GM18517 (cell line): ENCODE measurements at regions not wholly inside any gene's neighbourhood (a gene's known extent, or its start where the extent isn't known, plus 50 kb on each side); places are given as distances from the start of the nearest gene placed in this dataset.

ENCODE experiments used
- ATAC-seq: cut with Tn5 transposase; IDR thresholded peaks from one replicate; pipeline ENCODE4 v1.9.1; 2021; ENCODE audit warnings: mild to moderate bottlenecking, moderate library complexity; ENCODE audit not compliant: unreplicated experiment

DNA sequence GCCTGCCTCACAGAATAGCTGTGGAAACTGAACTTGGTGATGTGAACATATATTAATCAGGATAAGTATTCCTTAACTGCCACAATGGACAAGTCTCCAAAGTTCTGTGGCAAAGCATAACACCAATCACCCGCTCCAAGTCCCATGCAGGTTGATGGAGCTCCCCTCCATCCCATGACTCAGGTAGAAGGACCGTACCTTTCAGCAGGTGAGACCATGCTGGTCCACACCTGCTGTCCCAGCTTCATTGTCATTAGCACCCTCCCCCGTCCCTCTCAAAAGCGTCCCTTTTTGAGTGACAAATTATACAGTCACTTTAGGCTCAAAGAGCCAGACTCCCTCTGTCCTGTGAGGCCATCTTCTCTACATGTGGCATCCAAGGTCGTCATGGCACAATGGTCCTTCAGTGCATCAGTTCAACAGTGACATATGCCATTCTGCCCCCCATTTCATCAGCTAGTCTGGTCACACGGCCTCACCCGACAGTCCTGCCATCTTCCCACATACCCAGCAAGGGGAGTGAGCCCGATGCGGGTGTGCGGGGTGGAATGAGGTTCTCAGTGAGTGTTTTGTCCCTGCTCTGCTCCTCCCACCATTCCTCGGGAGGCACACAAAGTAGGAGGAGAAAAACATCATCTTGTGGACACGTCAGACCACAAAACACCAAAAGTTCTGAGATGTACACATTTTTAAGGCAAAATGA lies 136.7 kb upstream of the MYCN start:
- no peak for ATAC-seq

DNA sequence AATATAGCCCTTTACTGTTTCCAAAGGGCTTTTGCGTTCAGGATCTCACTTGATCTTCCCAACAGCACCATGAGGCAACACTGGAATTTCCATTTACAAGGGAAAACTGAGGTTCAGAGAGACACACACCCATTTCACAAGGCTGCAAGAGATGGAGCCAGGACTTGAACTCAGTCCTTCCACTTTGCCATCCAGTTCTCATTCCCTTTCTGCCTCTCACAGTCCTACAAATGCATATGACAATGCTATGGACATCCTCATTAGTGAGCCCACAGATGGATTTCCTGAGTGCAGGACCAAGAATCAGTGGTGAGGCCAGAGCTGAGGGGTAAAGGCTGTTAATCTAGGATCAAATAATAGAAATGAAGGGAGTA lies 136.1 kb upstream of the MYCN start:
- no peak for ATAC-seq

DNA sequence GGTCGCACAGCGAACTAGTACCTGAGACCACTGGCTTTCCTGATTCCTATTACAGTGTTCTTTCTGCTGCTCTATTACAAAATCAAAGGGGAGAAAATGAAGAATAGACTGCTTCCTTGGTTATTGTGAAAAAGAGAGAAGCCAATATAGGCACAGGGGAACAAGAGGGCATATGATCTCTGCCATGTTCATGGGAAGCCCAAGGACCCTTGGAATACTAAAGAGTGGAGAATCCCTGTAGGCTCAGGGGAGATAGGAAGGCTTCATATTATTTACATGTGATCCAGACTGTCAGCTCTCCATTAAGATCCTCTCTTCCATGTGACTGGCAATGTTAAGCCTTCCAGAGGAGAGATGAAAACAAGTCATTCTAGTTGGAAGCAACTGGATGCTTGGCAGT lies 135.7 kb upstream of the MYCN start:
- ATAC-seq, result no peak

- no peak for ATAC-seq
These were observed 135.1 kb upstream of the MYCN start for GRCh38 chr2:15805206-15805605.

- no peak for ATAC-seq
These were observed 134.6 kb upstream of the MYCN start for GRCh38 chr2:15805772-15806171.

DNA sequence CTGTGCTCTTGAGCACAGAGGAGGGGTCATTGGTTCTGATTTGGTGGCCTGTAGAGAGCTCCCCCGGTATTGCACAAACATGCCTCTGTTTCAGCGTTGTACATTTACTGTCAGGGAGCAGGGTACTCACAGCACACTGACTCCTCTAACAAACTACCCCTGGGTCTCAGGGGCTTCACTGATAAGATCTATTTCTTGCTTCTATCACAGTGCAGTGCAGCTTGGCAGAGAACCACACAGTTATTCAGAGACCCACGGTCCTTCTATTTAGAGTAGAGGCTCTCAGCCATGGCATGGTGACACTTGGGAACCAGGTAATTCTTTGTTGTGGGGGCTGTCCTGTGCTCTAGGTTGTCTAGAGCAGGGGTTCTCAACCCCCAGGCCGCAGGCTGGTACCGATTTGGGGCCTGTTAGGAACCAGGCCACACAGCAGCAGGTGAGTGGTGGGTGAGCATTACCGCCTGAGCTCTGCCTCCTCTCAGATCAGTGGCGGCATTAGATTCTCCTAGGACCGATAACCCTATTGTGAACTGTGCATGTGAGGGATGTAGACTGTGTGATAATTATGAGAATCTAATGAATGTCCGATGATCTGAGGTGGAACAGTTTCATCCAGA lies 133.4 kb upstream of the MYCN start:
- ATAC-seq, result no peak

- no peak for ATAC-seq
These were observed 132.7 kb upstream of the MYCN start for GRCh38 chr2:15807418-15808203.

- ATAC-seq, result no peak
These were observed 132.0 kb upstream of the MYCN start for GRCh38 chr2:15808204-15808910.

- no peak for ATAC-seq
These were observed 131.4 kb upstream of the MYCN start for GRCh38 chr2:15808944-15809343.

DNA sequence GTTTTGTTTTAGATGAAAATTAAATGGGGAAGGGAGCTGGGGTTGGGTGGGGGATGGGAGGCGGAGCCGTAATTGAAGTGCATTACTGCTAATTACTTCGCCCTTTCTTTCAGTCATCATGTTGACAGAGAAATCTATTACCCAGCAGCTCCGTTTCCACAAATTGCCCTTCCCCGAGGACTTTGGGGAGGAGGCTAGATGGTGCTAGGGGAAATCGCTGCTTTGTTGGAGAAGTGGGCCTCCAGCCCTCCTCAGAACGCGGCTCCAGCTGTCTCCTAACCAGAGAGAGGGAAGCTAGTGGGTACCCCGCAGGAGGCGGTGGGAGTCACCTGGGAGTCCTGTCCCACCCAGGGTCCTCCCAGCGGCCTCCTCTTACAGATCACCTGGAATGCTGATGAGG lies 130.9 kb upstream of the MYCN start:
- no peak for ATAC-seq

GRCh38 chr2:15810477-15811150 lies 129.7 kb upstream of the MYCN start:
- no peak for ATAC-seq

DNA sequence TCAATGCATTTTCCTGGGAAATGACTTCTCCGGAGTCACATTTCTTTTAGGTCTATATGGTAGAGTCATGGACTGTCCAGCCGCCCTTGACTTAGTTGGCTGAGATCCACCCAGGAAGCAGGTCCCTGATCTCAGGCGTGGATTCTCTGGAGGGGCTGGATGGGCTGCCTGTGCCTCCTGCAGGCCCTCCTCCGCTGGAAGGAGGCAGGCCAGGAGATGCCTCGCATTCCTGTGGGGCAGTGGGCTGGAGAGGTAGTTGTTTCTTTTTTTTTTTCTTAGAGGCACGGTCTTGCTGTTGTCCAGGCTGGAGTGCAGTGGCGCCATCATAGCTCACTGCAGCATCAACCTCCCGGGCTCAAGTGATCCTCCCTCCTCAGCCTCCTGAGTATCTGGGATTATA lies 129.0 kb upstream of the MYCN start:
- ATAC-seq, result no peak

- ATAC-seq, result no peak
These were observed 128.1 kb upstream of the MYCN start for GRCh38 chr2:15812187-15812780.

GRCh38 chr2:15813481-15814266 lies 126.7 kb upstream of the MYCN start:
- ATAC-seq, result no peak

DNA sequence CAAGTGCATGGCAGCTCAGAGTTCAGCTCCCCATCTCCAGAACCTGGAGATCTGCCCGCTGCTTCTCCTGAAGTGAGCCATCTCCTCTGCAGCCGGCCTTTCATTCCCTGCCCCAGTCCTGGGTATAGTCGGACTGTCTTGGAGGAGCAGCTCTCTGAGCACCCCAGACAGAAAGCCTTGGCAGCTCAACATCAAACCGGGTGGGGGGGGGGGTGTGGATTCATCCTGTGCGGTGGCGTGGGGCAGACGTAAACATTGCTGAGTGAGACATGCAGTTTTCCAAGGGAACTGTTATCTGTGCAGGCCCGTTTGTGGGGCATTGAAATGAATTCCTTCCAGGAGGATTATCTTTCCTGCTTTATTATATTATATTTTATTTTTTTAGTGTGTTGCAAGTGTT lies 125.9 kb upstream of the MYCN start:
- ATAC-seq, result no peak

GRCh38 chr2:15814946-15815345 lies 125.4 kb upstream of the MYCN start:
- no peak for ATAC-seq

GRCh38 chr2:15816226-15816625 lies 124.1 kb upstream of the MYCN start:
- ATAC-seq, result no peak

- no peak for ATAC-seq
These were observed 123.5 kb upstream of the MYCN start for GRCh38 chr2:15816674-15817406.

DNA sequence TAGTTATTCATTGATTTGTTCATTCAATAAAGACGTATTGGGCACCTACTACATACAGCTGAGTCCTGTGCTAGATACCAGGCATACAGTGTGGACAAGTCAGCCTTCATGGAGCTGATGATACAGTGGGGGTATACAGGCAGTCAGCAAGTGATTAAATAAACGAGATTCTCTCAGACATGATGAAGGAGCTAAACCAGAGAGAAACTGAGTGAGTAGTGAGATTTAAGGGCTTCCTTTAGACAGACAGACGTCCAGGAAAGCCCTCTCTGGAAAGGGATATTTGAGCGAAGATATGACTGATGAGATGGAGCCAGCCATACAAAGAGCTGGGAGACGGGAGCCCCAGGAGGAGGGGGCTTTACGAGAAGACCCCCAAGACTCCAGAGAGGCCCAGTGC lies 122.6 kb upstream of the MYCN start:
- no peak for ATAC-seq
